A673 (cell line): ENCODE measurements at regions not wholly inside any gene's neighbourhood (a gene's known extent, or its start where the extent isn't known, plus 50 kb on each side); places are given as distances from the start of the nearest gene placed in this dataset.

Source experiments
- BruUV-seq: library from RNA; stranded (reverse); fragments of 400-500 nt; replicated peaks from 2 replicates; lab custom pipeline; 2021; lab: Mats Ljungman, UMichigan
- CTCF ChIA-PET: fragments of 300-600 bp; sonication (Branson Sonifier 250); formaldehyde crosslinking; loops from one replicate; lab custom pipeline; 2022; ENCODE audit warnings: antibody characterized with exemption; lab: Charles Lee
- POLR2A ChIA-PET: fragments of 300-600 bp; sonication (Branson Sonifier 250); formaldehyde crosslinking; loops from one replicate; lab custom pipeline; 2022; ENCODE audit warnings: antibody characterized with exemption; ENCODE audit not compliant: low non-redundant PET; lab: Charles Lee
- DNase-seq: peaks from one replicate; pipeline ENCODE4 v3.0.0-alpha.2; 2015; ENCODE audit warnings: low spot score
- H3K27ac ChIP-seq: fragments of 200-600 bp; sonication (generic); 2 replicates; pipeline ENCODE4 v1.5.1; 2016; ENCODE audit warnings: mixed run types, low read depth, mild to moderate bottlenecking, mixed read lengths, antibody characterized with exemption, low read length; ENCODE audit not compliant: poor library complexity, severe bottlenecking
- H3K27me3 ChIP-seq: fragments of 200-600 bp; sonication (generic); replicated peaks from 2 replicates; pipeline ENCODE4 v1.6.1; 2017; ENCODE audit warnings: mixed run types, low read depth, mild to moderate bottlenecking, mixed read lengths, antibody characterized with exemption, low read length; ENCODE audit not compliant: insufficient read depth, poor library complexity
- H3K36me3 ChIP-seq: fragments of 200-600 bp; sonication (generic); 2 replicates; pipeline ENCODE4 v1.6.1; 2016; ENCODE audit warnings: mixed run types, mild to moderate bottlenecking, mixed read lengths, antibody characterized with exemption, low read length; ENCODE audit not compliant: insufficient read depth, poor library complexity, severe bottlenecking
- H3K4me1 ChIP-seq: fragments of 200-600 bp; sonication (generic); 2 replicates; pipeline ENCODE4 v1.6.1; 2017; ENCODE audit warnings: mixed run types, mild to moderate bottlenecking, mixed read lengths, antibody characterized with exemption, low read length; ENCODE audit not compliant: insufficient read depth, poor library complexity, severe bottlenecking
- H3K4me3 ChIP-seq: fragments of 200-600 bp; sonication (generic); 2 replicates; pipeline ENCODE4 v1.5.1; 2016; ENCODE audit warnings: low read depth, mixed run types, mild to moderate bottlenecking, mixed read lengths, low read length; ENCODE audit not compliant: poor library complexity, severe bottlenecking
- H3K9me3 ChIP-seq: fragments of 200-600 bp; sonication (generic); 2 replicates; pipeline ENCODE4 v1.6.1; 2016; ENCODE audit warnings: mixed run types, low read depth, mild to moderate bottlenecking, mixed read lengths, antibody characterized with exemption, low read length; ENCODE audit not compliant: poor library complexity, severe bottlenecking
- CTCF ChIP-seq: fragments of 300-800, 200-600 bp; sonication (generic); conservative IDR thresholded peaks from 2 replicates; pipeline ENCODE4 v1.5.1; 2017; ENCODE audit warnings: low read depth, mild to moderate bottlenecking, antibody characterized with exemption, low read length, moderate library complexity, mixed read lengths
- EZH2 ChIP-seq: fragments of 200-600 bp; sonication (generic); IDR thresholded peaks from 2 replicates; pipeline ENCODE4 v1.6.1; 2017; ENCODE audit warnings: borderline replicate concordance, low read depth, mild to moderate bottlenecking, mixed read lengths, antibody characterized with exemption, low read length; ENCODE audit not compliant: poor library complexity, severe bottlenecking
- intact Hi-C: fragments of 100-400 bp; cut with micrococcal nuclease; formaldehyde crosslinking; loops from one replicate; pipeline ENCODE4 v1.10.0; 2022; ENCODE audit not compliant: unreplicated experiment

- TF ChIP-seq CTCF, result no peak
- no peak for TF ChIP-seq EZH2
- Histone ChIP-seq H3K36me3 (no peaks in the 10 kb centered on the region), H3K27me3 (no peaks in the 10 kb centered on the region), H3K9me3 (no peaks in the 10 kb centered on the region), H3K27ac (no peak overlapping the region), H3K4me1 (no peaks in the 10 kb centered on the region), H3K4me3 (no peak overlapping the region)
- ChIA-PET POLR2A (interaction anchor here (0.6 kb wide), 1 partner anchor 14 kb away, joined by 3 read pairs; no protein-coding TSS in a partner anchor), CTCF (no interaction called here)
- intact Hi-C loops, result no loop called here
- no TSS peak for BruUV-seq
- DNase-seq, result no peak
Observed at GRCh38 chr5:117435203-117435602, 860.6 kb upstream of the SEMA6A start.

GRCh38 chr5:117434254-117434653, 859.6 kb upstream of the SEMA6A start:
- ChIA-PET CTCF (no interaction called here), POLR2A (no interaction called here)
- intact Hi-C loops, result no loop called here
- Histone ChIP-seq H3K4me3 (no peak overlapping the region), H3K9me3 (no peaks in the 10 kb centered on the region), H3K27ac (no peak overlapping the region), H3K4me1 (no peaks in the 10 kb centered on the region), H3K27me3 (no peaks in the 10 kb centered on the region), H3K36me3 (no peaks in the 10 kb centered on the region)
- TF ChIP-seq CTCF (no peak), EZH2 (no peak)
- no peak for DNase-seq
- no TSS peak for BruUV-seq

GRCh38 chr5:117433818-117434217, 859.2 kb upstream of the SEMA6A start:
- no peaks in the 10 kb centered on the region for H3K36me3 ChIP-seq
- TF ChIP-seq EZH2 (no peak), CTCF (no peak)
- no peaks in the 10 kb centered on the region for H3K27me3 ChIP-seq
- intact Hi-C loops, result no loop called here
- no peak for DNase-seq
- no peaks in the 10 kb centered on the region for H3K9me3 ChIP-seq
- BruUV-seq, result no TSS peak
- H3K27ac ChIP-seq, result no peak overlapping the region
- H3K4me1 ChIP-seq, result no peaks in the 10 kb centered on the region
- ChIA-PET CTCF (no interaction called here), POLR2A (no interaction called here)
- H3K4me3 ChIP-seq, result no peak overlapping the region
